Glutamatergic neuron (in vitro differentiated cells): ENCODE measurements at regions not wholly inside any gene's neighbourhood (a gene's known extent, or its start where the extent isn't known, plus 50 kb on each side); places are given as distances from the start of the nearest gene placed in this dataset.

Experiments used
- DNase-seq: peaks from one replicate; pipeline ENCODE4 v3.0.0; 2022
- H3K27ac Mint-ChIP-seq: one replicate; pipeline ENCODE4 v1.8.0; 2020; ENCODE audit warnings: mild to moderate bottlenecking, mixed read lengths, inconsistent platforms; ENCODE audit not compliant: unreplicated experiment
- H3K27me3 Mint-ChIP-seq: one replicate; pipeline ENCODE4 v1.8.0; 2020; ENCODE audit warnings: mild to moderate bottlenecking, moderate library complexity, mixed read lengths, inconsistent platforms; ENCODE audit not compliant: unreplicated experiment
- H3K36me3 Mint-ChIP-seq: one replicate; pipeline ENCODE4 v1.8.0; 2020; ENCODE audit warnings: mild to moderate bottlenecking, mixed read lengths, inconsistent platforms; ENCODE audit not compliant: unreplicated experiment
- H3K4me1 Mint-ChIP-seq: one replicate; pipeline ENCODE4 v1.8.0; 2020; ENCODE audit warnings: mild to moderate bottlenecking, low read depth, mixed read lengths, inconsistent platforms; ENCODE audit not compliant: unreplicated experiment
- H3K4me3 Mint-ChIP-seq: one replicate; pipeline ENCODE4 v1.8.0; 2020; ENCODE audit warnings: mild to moderate bottlenecking, mixed read lengths, inconsistent platforms; ENCODE audit not compliant: unreplicated experiment
- H3K9me3 Mint-ChIP-seq: one replicate; pipeline ENCODE4 v1.8.0; 2020; ENCODE audit warnings: mild to moderate bottlenecking, moderate library complexity, mixed read lengths, inconsistent platforms; ENCODE audit not compliant: unreplicated experiment
- TF ChIP-seq, protein P1 (sequence below): fragments of 200-600 bp; sonication (generic); IDR thresholded peaks from one replicate; pipeline ENCODE4 v1.5.0; 2021; ENCODE audit not compliant: partially characterized antibody, unreplicated experiment

DNA sequence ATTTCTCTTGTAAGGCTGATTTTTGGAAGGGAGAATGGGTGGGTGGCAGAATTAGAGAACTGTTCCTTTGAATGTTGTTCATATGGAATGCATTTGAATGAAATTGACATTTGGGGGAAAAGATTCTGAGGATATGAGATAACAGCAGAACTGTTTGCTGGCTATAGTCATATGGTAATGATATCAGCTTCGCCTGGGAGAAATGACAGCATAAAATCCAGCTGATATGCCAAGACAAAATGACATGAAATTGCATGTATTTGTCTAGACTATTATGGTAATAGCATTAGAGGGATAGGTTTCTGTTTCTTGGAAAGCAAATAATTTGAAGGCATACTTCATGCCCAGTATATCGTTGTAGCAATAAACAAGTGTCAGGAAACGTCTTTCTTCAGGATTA lies 150.8 kb upstream of the SPATS2L start:
- no peak for DNase-seq
- TF ChIP-seq, protein P1, sequence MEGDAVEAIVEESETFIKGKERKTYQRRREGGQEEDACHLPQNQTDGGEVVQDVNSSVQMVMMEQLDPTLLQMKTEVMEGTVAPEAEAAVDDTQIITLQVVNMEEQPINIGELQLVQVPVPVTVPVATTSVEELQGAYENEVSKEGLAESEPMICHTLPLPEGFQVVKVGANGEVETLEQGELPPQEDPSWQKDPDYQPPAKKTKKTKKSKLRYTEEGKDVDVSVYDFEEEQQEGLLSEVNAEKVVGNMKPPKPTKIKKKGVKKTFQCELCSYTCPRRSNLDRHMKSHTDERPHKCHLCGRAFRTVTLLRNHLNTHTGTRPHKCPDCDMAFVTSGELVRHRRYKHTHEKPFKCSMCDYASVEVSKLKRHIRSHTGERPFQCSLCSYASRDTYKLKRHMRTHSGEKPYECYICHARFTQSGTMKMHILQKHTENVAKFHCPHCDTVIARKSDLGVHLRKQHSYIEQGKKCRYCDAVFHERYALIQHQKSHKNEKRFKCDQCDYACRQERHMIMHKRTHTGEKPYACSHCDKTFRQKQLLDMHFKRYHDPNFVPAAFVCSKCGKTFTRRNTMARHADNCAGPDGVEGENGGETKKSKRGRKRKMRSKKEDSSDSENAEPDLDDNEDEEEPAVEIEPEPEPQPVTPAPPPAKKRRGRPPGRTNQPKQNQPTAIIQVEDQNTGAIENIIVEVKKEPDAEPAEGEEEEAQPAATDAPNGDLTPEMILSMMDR = no peak
- Mint-ChIP-seq H3K36me3 (peaks cover 9% of the 10 kb centered on the region), H3K4me1 (peaks cover 24% of the 10 kb centered on the region), H3K27me3 (peaks cover 7% of the 10 kb centered on the region), H3K4me3 (no peak overlapping the region), H3K9me3 (peaks cover 4% of the 10 kb centered on the region), H3K27ac (no peak overlapping the region)

DNA sequence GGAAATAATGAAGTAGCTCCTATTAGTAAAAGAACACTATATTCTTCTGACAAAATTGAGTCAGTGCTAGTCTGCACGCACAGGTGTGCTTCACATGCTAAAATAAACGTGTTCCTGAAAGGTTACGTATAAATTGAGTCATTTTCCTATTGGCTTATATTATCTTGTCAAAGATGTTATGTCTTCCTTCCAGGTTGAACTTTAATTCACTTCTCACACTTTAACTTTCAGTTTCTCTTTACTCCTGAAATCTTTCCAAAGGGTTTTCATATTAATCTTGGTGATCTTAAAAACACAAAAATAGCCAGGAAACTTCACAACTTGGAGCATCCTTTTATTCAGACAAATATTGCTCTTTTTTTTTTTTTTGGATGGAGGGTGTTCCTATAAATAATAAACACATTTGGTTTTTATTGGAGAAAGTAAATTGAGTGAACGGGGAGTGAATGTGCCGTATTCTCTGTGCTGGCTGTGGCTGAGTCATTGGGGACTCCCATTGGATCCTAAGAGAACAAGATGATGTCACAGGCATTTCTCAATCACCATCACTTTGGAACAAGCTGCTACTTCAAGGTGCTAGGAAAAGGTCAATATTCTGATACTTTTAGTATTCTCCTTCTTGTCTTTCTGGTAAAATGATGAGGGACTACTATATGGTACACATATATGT lies 150.2 kb upstream of the SPATS2L start:
- Mint-ChIP-seq H3K36me3 (peaks cover 9% of the 10 kb centered on the region), H3K4me3 (no peak overlapping the region), H3K27me3 (peaks cover 7% of the 10 kb centered on the region), H3K9me3 (peaks cover 4% of the 10 kb centered on the region), H3K27ac (no peak overlapping the region), H3K4me1 (peaks cover 24% of the 10 kb centered on the region)
- TF ChIP-seq, protein P1 = no peak
- no peak for DNase-seq

DNA sequence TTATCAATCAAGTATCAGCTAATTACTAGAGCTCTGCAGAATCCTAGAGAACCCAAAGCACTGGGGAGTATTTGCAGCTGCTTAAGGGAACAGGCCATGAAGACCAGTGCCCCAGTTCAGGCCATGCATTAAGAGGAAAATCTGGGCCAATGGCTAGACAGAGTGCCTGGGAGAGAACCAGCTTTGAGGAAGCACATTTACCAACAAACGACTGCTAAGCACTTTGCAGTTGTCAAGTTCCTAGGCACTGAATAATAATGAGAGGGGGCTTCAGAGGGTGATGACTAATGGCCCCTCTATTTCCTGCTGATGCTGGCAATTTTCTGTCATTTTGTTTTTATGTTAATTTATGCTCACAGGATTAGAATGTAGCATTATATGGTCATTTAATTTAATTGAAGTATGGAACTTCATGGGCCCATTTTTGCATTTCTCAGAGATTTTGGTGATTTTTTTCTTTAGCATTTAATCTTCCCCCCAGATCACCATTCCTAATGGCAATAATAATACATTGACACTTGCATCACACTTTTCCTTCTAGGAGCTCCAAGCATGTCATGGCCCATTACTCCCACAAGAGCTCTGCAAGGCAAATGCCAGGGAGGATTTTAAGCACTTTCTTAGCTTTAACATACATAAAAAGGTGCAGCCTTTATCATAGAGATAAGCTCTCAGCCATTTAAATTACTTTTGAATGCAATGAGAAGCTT lies 147.7 kb upstream of the SPATS2L start:
- Mint-ChIP-seq H3K27ac (peak overlapping the region; percentile 16), H3K36me3 (no peaks in the 10 kb centered on the region), H3K27me3 (no peaks in the 10 kb centered on the region), H3K4me3 (peak overlapping the region; percentile 64), H3K9me3 (peaks cover 2% of the 10 kb centered on the region), H3K4me1 (peaks cover 24% of the 10 kb centered on the region)
- DNase-seq = no peak
- TF ChIP-seq, protein P1 = no peak

DNA sequence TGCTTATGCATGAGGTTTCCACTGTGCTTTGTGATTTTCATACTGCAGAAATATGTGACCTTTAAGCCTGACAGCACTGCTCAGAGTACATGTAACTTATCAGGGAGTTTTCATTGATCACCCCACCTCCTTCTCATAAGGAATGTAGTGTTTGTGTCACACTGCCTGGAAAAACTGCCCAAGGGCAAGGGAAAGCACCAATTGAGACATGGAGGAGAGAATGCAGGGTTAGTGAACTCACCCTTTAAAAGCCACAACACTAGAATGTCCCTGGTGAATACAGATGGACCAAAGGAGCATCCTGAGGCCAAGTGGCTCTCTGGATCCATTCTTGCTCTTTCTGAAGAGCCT lies 147.2 kb upstream of the SPATS2L start:
- Mint-ChIP-seq H3K36me3 (no peaks in the 10 kb centered on the region), H3K4me1 (peaks cover 24% of the 10 kb centered on the region), H3K27me3 (peaks cover 1% of the 10 kb centered on the region), H3K4me3 (peak overlapping the region; percentile 64), H3K27ac (peak overlapping the region; percentile 92), H3K9me3 (peaks cover 2% of the 10 kb centered on the region)
- peak; percentile 20 for DNase-seq
- TF ChIP-seq, protein P1 = no peak
